Caco-2 (cell line): ENCODE measurements at regions not wholly inside any gene's neighbourhood (a gene's known extent, or its start where the extent isn't known, plus 50 kb on each side); places are given as distances from the start of the nearest gene placed in this dataset.
"Not testable (repeated sequence)": the region's sequence is repeated elsewhere in the genome, so short reads cannot be mapped to it uniquely, and the experiment has no call there.

Experiments used
- BruUV-seq: library from RNA; stranded (reverse); fragments of 400-500 nt; replicated peaks from 2 replicates; lab custom pipeline; 2021; lab: Mats Ljungman, UMichigan
- CTCF ChIA-PET: fragments of 300-600 bp; sonication (Branson Sonifier 250); formaldehyde crosslinking; loops from one replicate; lab custom pipeline; 2022; ENCODE audit warnings: antibody characterized with exemption; lab: Charles Lee
- POLR2A ChIA-PET: fragments of 300-600 bp; sonication (Branson Sonifier 250); formaldehyde crosslinking; loops from one replicate; lab custom pipeline; 2022; ENCODE audit warnings: antibody characterized with exemption; lab: Charles Lee
- DNase-seq, 2 experiments: peaks; one replicate each; pipeline versions ENCODE4 v3.0.0 to v3.0.0-alpha.2; 2020 to 2022
- H3K27me3 ChIP-seq: replicated peaks from 2 replicates; pipeline ENCODE4 v1.6.0; 2011; ENCODE audit warnings: low read length; ENCODE audit not compliant: control insufficient read depth, insufficient read depth
- H3K36me3 ChIP-seq: 2 replicates; pipeline ENCODE4 v1.5.1; 2011; ENCODE audit warnings: low read length; ENCODE audit not compliant: control insufficient read depth, insufficient read depth
- H3K4me1 ChIP-seq: fragments of 250-450 bp; sonication (Bioruptor Pico); 2 replicates; pipeline ENCODE4 v1.5.1; 2020; ENCODE audit warnings: mild to moderate bottlenecking
- H3K4me3 ChIP-seq: 2 replicates; pipeline ENCODE4 v1.5.1; 2011; ENCODE audit warnings: low read depth, mild to moderate bottlenecking, control low read depth, low read length
- H3K9me3 ChIP-seq: fragments of 250-450 bp; sonication (Bioruptor Pico); 2 replicates; pipeline ENCODE4 v1.5.1; 2020; ENCODE audit warnings: mild to moderate bottlenecking, moderate library complexity
- H3K27ac Mint-ChIP-seq: one replicate; pipeline ENCODE4 v1.8.0; 2022; ENCODE audit warnings: mixed read lengths; ENCODE audit not compliant: unreplicated experiment
- H3K27me3 Mint-ChIP-seq: one replicate; pipeline ENCODE4 v1.8.0; 2022; ENCODE audit warnings: mixed read lengths; ENCODE audit not compliant: insufficient read depth, unreplicated experiment
- H3K36me3 Mint-ChIP-seq: one replicate; pipeline ENCODE4 v1.8.0; 2022; ENCODE audit warnings: mild to moderate bottlenecking, mixed read lengths; ENCODE audit not compliant: insufficient read depth, unreplicated experiment
- H3K4me1 Mint-ChIP-seq: one replicate; pipeline ENCODE4 v1.8.0; 2022; ENCODE audit warnings: low read depth, mixed read lengths; ENCODE audit not compliant: unreplicated experiment
- H3K4me3 Mint-ChIP-seq: one replicate; pipeline ENCODE4 v1.8.0; 2022; ENCODE audit warnings: mild to moderate bottlenecking, moderate library complexity, mixed read lengths; ENCODE audit not compliant: unreplicated experiment
- H3K9me3 Mint-ChIP-seq: one replicate; pipeline ENCODE4 v1.8.0; 2022; ENCODE audit warnings: mixed read lengths; ENCODE audit not compliant: unreplicated experiment
- intact Hi-C: fragments of 100-400 bp; cut with micrococcal nuclease; formaldehyde crosslinking; loops from one replicate; pipeline ENCODE4 v1.10.0; 2022; ENCODE audit not compliant: unreplicated experiment
- TF ChIP-seq, protein P1 (sequence below), 2 experiments: fragments of 200-600 bp in 1 of 2; IDR thresholded peaks; 1 replicate in 1 of 2; 2 replicates in 1 of 2; pipeline versions ENCODE4 v1.5.1 to v1.8.0; 2011 to 2022; ENCODE audit warnings: antibody characterized with exemption in 1 of 2, control low read depth in 1 of 2, inconsistent platforms in 1 of 2, low read depth in 1 of 2, low read length in 1 of 2, mild to moderate bottlenecking in 1 of 2, moderate library complexity in 1 of 2; ENCODE audit not compliant: insufficient read depth in 1 of 2, severe bottlenecking in 1 of 2, unreplicated experiment in 1 of 2

DNA sequence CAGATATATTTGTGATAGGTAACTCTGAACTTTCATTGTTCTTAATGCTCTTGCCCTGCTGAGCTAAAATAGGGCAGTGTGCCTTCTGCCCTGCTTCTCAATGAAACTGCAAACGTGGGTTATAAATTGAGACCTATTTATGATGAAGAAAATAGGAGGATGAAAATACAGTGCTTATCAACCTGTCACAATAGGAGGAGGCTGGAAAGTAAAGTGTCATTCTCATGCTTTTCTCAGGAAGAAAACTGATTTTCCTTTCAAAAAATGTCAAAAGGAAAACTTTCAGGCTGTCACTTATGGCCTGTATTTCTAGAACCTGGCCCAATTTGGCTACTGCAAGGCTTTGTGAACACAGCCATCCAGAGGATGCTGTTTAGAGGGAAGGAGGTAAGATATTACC, 130.3 kb upstream of the TUSC1 start:
- CTCF ChIA-PET, result no interaction called here
- Mint-ChIP-seq H3K9me3 (no peaks in the 10 kb centered on the region), H3K4me1 (no peaks in the 10 kb centered on the region), H3K27ac (no peak overlapping the region), H3K4me3 (no peak overlapping the region), H3K27me3 (no peaks in the 10 kb centered on the region), H3K36me3 (no peaks in the 10 kb centered on the region)
- POLR2A ChIA-PET, result no interaction called here
- no peaks in the 10 kb centered on the region for H3K36me3 ChIP-seq
- no peaks in the 10 kb centered on the region for H3K4me1 ChIP-seq
- BruUV-seq, result no TSS peak
- no peaks in the 10 kb centered on the region for H3K27me3 ChIP-seq
- no peaks in the 10 kb centered on the region for H3K9me3 ChIP-seq
- no peak overlapping the region for H3K4me3 ChIP-seq
- DNase-seq, result no peak
- TF ChIP-seq, protein P1, sequence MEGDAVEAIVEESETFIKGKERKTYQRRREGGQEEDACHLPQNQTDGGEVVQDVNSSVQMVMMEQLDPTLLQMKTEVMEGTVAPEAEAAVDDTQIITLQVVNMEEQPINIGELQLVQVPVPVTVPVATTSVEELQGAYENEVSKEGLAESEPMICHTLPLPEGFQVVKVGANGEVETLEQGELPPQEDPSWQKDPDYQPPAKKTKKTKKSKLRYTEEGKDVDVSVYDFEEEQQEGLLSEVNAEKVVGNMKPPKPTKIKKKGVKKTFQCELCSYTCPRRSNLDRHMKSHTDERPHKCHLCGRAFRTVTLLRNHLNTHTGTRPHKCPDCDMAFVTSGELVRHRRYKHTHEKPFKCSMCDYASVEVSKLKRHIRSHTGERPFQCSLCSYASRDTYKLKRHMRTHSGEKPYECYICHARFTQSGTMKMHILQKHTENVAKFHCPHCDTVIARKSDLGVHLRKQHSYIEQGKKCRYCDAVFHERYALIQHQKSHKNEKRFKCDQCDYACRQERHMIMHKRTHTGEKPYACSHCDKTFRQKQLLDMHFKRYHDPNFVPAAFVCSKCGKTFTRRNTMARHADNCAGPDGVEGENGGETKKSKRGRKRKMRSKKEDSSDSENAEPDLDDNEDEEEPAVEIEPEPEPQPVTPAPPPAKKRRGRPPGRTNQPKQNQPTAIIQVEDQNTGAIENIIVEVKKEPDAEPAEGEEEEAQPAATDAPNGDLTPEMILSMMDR (IDR thresholded peaks at IDR 0.05; ENCODE audit: insufficient read depth in 1 of 2, low read depth in 1 of 2, low read length in 1 of 2, severe bottlenecking in 1 of 2, unreplicated experiment in 1 of 2), result no peak
- intact Hi-C loops, result no loop called here

DNA sequence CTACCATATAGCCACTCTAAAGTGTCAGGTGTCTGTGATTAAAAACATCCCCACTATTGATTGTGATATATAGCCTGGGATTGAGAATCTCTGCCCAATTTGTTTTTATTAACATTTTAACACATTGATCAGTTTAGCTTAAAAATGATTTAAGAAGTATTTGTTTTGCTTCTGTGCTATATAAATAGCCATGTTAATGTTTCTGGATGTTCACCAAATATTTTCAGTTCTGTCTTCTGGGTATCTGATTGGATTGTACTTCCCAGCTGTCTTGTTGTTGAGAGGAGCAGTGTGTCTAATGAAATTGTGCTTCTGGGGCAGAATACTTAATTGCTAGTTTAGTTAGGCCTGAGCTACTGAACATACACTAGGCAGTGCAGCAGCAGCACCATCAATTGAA, 126.6 kb upstream of the TUSC1 start:
- no peaks in the 10 kb centered on the region for H3K9me3 Mint-ChIP-seq
- no TSS peak for BruUV-seq
- Histone ChIP-seq H3K36me3 (no peaks in the 10 kb centered on the region), H3K27me3 (no peaks in the 10 kb centered on the region), H3K4me3 (no peak overlapping the region), H3K4me1 (no peaks in the 10 kb centered on the region), H3K9me3 (no peaks in the 10 kb centered on the region)
- H3K4me1 Mint-ChIP-seq, result no peaks in the 10 kb centered on the region
- H3K27me3 Mint-ChIP-seq, result no peaks in the 10 kb centered on the region
- TF ChIP-seq, protein P1 (IDR thresholded peaks at IDR 0.05; ENCODE audit: insufficient read depth in 1 of 2, low read depth in 1 of 2, low read length in 1 of 2, severe bottlenecking in 1 of 2, unreplicated experiment in 1 of 2), result no peak
- no peak overlapping the region for H3K4me3 Mint-ChIP-seq
- no peak overlapping the region for H3K27ac Mint-ChIP-seq
- ChIA-PET CTCF (no interaction called here), POLR2A (no interaction called here)
- no peaks in the 10 kb centered on the region for H3K36me3 Mint-ChIP-seq
- no peak for DNase-seq
- intact Hi-C loops, result no loop called here

DNA sequence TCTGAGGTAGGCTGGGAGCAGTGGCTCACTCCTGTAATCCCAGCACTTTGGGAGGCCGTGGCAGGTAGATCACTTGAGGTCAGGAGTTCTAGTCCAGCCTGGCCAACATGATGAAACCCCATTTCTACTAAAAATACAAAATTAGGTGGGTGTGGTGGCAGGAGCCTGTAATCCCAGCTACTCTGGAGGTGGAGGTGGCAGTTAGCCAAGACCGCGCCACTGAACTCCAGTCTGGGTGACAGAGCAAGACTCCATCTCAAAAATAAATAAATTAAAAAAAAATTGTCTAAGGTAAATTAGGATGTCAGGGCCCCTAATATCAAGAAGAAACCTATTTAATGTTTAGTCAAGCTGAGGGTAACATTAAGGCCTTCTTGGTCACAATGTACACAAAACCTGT, 123.7 kb upstream of the TUSC1 start:
- H3K4me3 ChIP-seq, H3K27me3 ChIP-seq, CTCF ChIA-PET, BruUV-seq, H3K4me1 Mint-ChIP-seq, intact Hi-C loops, H3K4me1 ChIP-seq, H3K36me3 Mint-ChIP-seq, H3K36me3 ChIP-seq, H3K27me3 Mint-ChIP-seq, H3K27ac Mint-ChIP-seq, H3K9me3 Mint-ChIP-seq, DNase-seq, H3K4me3 Mint-ChIP-seq, H3K9me3 ChIP-seq, POLR2A ChIA-PET: not testable (repeated sequence)

DNA sequence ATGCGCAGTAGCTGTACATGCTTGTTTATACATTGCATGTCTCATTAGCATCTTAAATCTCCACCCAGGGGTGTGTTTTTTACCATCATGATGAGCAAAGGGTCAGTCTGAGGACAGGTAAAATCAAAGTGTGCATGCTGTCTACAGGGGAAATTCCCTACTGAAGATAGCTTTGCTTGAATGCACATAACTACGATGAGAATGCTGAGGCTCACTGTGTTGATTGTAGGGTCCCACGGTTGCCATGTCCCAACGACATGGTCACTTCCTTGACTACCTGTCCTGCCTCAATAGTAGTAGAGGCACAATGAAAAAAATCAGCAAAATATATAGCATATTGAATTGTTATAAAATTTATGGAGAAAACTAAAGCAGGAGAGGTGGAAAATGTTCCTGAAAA, 95.6 kb upstream of the TUSC1 start:
- no peak for DNase-seq
- Histone ChIP-seq H3K4me1 (no peaks in the 10 kb centered on the region), H3K4me3 (no peak overlapping the region), H3K27me3 (no peaks in the 10 kb centered on the region), H3K9me3 (no peaks in the 10 kb centered on the region), H3K36me3 (no peaks in the 10 kb centered on the region)
- Mint-ChIP-seq H3K4me1 (no peaks in the 10 kb centered on the region), H3K36me3 (no peaks in the 10 kb centered on the region), H3K9me3 (no peaks in the 10 kb centered on the region), H3K27ac (no peak overlapping the region), H3K4me3 (no peak overlapping the region), H3K27me3 (peaks cover 4% of the 10 kb centered on the region)
- no TSS peak for BruUV-seq
- intact Hi-C loops, result no loop called here
- ChIA-PET CTCF (no interaction called here), POLR2A (no interaction called here)
- TF ChIP-seq, protein P1 (IDR thresholded peaks at IDR 0.05; ENCODE audit: insufficient read depth in 1 of 2, low read depth in 1 of 2, low read length in 1 of 2, severe bottlenecking in 1 of 2, unreplicated experiment in 1 of 2), result no peak
